Activated T-cell treated with anti-CD3 and anti-CD28 coated beads for 48 hours (primary cell): ENCODE measurements at regions not wholly inside any gene's neighbourhood (a gene's known extent, or its start where the extent isn't known, plus 50 kb on each side); places are given as distances from the start of the nearest gene placed in this dataset.
"Not testable (repeated sequence)": the region's sequence is repeated elsewhere in the genome, so short reads cannot be mapped to it uniquely, and the experiment has no call there.

Experiments used
- DNase-seq: peaks from one replicate; pipeline ENCODE4 v3.0.0-alpha.2; 2020; ENCODE audit warnings: low read depth

DNA sequence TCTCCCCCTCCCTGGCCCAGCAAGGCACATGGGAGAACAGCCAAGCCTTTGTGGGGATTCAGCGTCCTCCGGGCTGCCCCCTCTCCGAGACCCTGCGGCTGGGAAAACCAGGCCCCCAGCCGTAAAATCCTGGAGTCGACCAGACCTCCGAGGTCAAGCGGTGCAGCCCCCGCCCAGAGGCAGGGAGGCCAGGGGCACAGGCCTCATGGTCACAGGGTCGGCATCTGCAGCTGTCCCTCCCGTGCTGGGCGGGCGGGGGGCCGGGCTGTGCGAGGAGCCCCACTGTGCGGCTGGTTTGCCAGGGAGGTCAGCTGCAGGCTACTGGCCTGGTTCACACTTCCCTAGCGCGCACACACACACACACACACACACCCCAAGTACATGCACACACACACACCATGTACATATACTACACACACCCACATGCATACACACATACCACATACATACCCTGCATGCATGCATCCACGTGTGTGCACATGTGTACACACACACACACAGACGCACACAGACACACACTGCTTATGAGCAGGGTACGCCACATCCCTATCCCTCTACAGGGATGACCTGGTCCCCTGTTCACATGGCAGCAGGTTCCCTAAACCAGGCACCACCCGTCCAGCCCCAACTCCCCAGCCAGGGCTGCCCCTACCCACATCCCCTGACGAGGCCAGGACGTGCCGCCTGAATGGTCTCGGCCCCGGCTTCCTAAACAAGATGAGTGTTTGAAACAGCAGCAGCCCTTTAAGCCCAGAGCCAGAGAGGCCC lies 108.9 kb upstream of the CIBAR2 start:
- DNase-seq = no peak

- no peak for DNase-seq
These were observed 109.5 kb upstream of the CIBAR2 start for GRCh38 chr16:85221771-85222154.

DNA sequence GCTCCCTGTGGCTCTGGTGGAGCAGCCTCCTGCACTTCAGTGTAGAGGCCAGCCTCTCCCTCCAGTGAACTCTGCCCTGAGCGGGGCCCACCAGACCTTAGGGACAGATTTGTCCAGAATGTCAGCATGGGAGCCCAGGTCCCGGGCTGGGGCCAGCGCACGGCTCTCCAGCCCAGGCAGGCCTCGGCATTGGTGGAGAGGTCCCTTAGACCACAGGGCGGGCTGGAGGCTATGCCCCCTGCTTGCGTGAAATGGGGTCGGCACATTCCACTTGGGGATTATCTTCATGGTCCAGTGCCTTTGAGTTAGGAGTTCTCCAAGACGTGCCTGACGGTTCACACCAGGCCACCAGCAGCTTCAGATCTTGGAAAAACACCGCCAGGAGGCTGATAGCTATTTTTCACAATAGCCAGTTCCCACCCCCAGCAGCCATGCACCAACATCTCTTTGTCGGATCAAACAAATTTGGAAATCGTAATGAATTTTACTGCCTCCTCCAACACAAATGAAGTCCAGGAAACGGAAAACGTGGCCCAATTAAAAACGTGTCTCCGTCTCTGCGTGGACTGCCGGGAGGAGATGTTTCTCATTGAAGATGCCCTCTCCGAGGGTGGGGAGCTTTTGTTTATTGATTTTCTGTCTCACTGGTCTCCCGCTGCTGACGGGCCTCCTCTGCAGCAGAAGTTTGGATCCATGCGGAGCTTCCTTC lies 110.0 kb upstream of the CIBAR2 start:
- no peak for DNase-seq

- DNase-seq = no peak
These were observed 113.0 kb upstream of the CIBAR2 start for GRCh38 chr16:85225257-85225656.

- DNase-seq = no peak
These were observed 113.4 kb upstream of the CIBAR2 start for GRCh38 chr16:85225721-85226120.

- no peak for DNase-seq
These were observed 115.0 kb upstream of the CIBAR2 start for GRCh38 chr16:85227084-85227945.

DNA sequence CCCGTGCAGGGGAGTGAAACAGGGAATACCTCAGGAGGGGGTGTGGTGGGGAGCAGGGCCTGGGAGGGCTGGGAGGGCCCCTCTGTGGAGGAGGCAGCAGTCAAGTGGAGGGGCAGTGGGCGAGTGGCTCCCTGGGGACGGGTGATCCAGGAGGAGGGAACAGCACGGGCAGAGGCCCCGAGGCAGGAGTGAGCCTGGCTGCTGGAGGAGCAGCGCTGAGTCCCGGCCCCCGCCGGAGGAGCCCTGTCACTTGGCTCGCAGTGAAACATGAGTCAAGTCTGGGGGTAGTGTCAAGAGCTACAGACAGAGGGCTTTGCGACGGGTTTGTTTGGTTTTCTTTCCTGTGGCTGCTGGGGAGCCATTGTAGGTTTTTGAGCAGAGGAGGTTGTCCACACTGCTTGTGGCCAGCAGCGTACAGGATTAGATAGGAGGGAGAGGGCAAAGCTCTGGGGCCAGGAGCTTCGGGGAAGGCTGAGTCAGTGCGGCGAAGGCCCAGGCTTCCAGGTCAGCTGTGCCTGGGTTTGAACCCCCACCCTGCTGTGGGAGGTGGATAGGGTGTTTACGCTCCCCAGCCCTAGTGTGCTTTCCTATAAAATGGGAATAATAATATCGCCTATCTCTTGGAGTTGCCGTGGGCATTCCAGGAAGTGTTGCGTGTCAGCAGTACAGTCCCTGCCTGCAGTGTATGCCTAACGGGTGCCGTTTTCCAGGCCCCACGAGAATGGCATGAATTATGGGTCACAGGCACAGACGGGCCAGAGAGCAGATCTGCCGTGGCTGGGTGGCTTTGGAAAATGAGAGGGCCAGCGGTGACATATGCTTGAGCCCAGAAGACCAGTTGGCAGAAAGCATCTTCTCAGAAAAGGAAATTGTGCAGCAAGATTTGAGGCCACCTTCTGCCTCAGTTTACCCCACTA lies 115.9 kb upstream of the CIBAR2 start:
- DNase-seq = no peak

GRCh38 chr16:85228970-85229430 lies 116.7 kb upstream of the CIBAR2 start:
- DNase-seq = no peak

GRCh38 chr16:85229869-85230462 lies 117.7 kb upstream of the CIBAR2 start:
- no peak for DNase-seq

GRCh38 chr16:85230764-85231383 lies 118.6 kb upstream of the CIBAR2 start:
- DNase-seq = not testable (repeated sequence)

- no peak for DNase-seq
These were observed 119.7 kb upstream of the CIBAR2 start for GRCh38 chr16:85231959-85232358.

GRCh38 chr16:85232369-85233142 lies 120.3 kb upstream of the CIBAR2 start:
- DNase-seq = no peak

DNA sequence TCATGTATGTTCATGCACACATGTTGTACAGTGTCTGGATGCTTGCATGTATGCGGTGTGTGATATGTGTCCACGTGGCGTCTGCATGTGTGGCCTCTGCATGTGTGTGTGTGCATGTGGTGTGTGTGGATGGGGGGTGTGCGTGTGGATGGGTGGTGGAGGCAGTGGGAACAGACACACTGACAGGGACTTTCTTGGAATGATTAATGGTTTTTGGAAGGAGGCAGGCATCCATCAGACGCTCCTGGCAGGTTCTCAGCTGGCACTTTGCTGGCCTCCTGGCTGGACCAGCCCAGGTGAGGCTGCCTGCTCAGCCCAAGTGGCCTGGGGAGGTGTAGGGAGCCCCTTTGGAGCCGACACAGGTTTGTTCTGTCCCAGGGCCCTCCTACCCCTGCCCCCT lies 121.2 kb upstream of the CIBAR2 start:
- no peak for DNase-seq

DNA sequence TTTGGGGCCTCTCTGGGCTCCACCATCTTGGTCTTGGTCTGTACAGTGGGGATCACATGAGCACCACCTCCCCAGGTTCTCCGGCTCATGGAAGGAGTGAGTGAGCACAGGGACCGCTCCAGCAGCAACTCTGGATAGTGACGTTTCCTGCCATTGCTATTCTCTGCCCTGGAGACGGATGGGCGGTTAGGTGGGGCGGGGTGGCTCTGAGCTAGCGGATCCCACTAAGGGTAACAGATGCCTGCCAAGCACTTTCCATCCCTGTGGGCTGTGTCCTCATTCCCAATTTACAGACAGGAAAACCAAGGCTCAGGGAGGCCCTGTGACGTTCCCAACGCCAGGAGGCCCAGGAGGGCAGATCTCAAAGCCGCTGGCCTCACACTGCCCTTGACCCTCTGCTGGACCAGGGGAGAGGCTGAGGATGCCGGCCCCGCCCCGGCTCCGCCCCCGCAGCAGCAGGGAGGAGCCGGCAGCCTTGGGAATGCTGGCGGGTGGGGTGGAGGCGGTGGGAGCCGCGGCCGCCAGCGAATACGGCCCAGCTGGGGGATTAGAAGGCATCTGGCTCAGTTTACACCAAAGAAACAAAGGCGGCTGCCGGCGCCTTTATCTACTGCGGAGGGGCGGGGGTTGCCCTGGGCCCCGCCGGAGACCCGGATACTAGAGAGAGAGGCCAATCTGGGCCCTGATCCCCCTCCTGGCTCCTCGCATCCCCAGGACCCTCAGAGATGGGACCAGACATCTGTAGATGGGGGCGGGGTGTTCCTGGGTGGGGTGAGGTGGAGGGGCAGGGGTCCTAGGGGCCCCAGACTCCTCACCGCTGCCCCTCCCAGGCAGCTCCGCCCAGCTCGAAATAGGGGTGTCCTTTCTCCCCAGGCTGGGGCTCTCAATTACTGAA lies 122.3 kb upstream of the CIBAR2 start:
- DNase-seq = no peak

DNA sequence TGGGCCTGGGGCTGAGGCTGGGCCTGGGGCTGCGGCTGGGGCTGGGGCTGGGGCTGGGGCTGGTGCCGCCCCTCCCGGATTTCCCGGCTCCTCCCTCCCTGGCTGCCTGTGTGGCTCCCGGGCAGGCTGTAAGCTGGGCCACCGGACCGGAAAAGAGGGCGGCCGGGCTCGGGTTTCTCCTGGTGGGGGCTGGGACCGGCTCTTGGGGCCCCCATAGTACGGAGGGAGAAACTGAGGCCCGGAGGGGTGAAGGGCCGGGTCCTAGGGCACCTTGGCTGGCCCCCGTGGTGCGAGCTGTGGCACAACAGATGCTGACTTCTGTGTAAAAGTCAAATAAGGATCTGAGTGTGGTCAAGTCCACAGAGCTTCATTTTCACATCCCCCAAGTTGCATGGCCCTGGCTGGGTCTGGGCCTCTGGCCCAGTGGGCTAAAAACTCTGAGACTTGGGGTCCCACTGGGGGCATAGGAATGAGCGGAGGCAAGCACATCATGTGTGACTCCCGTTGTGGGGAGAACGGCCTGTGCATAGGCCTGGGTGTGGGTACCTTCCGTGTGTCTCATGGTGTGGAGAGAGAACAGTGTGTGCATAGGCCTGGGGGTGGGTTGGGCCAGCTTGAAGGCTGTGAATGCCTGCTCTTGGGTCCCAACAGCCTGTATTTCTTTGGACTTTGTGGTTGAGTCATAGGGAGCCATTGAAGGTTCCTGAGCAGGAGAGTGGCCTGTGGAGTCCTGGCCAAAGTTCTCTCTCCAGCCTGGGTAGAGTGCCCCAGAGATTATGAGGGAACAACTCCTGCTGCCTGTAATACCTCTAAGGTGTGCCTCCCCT lies 123.9 kb upstream of the CIBAR2 start:
- DNase-seq = no peak

GRCh38 chr16:85236818-85237150 lies 124.5 kb upstream of the CIBAR2 start:
- DNase-seq = no peak

DNA sequence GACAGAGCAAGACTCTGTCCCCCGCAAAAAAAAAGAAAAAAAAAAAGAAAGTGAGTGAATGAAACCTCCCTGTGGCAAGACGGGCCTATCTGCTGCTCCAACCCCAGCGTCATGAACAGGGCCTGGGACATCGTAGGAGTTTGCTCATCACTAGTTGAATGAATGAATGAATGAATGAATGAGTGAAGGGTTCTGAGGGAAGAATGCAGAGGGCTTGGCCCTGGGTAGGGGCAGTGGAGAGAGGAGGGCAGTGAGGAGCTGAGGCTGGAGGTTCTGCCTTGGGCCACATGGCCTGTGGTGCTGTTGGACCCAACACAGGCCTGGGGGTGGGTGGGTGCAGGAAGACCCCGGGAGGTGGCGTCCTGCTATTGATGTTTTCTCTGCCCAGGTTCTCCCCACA lies 125.5 kb upstream of the CIBAR2 start:
- no peak for DNase-seq

- DNase-seq = no peak
These were observed 126.0 kb upstream of the CIBAR2 start for GRCh38 chr16:85238233-85238647.
